GM12878 (cell line): ENCODE measurements at regions not wholly inside any gene's neighbourhood (a gene's known extent, or its start where the extent isn't known, plus 50 kb on each side); places are given as distances from the start of the nearest gene placed in this dataset.

Experiments
- ATAC-seq: fragments of 200-7000 bp; cut with Tn5 transposase; 3 replicates; pipeline ENCODE4 v1.9.1; 2020; ENCODE audit warnings: mild to moderate bottlenecking, moderate library complexity
- BruUV-seq: library from RNA; stranded (reverse); fragments of 400-500 nt; replicated peaks from 2 replicates; lab custom pipeline; 2021; lab: Mats Ljungman, UMichigan
- CTCF ChIA-PET: fragments of 300-600 bp; sonication (Branson Sonifier 250); formaldehyde crosslinking; extraction: SDS; loops from one replicate; lab custom pipeline; 2021; ENCODE audit warnings: inconsistent platforms; lab: Yijun Ruan, JAX
- POLR2A ChIA-PET: fragments of 350-600 bp; formaldehyde crosslinking; extraction: SDS; loops from one replicate; lab custom pipeline; 2021; ENCODE audit warnings: inconsistent platforms; lab: Charles Lee
- RAD21 ChIA-PET: fragments of 300-600 bp; sonication (Branson Sonifier 250); formaldehyde crosslinking; loops from one replicate; lab custom pipeline; 2023; ENCODE audit warnings: antibody characterized with exemption; ENCODE audit not compliant: unreplicated experiment; lab: Charles Lee
- SMC1A ChIA-PET: fragments of 300-600 bp; sonication (Branson Sonifier 250); formaldehyde crosslinking; loops from one replicate; lab custom pipeline; 2023; ENCODE audit not compliant: unreplicated experiment, uncharacterized antibody; lab: Charles Lee
- DNase-seq: peaks from one replicate; pipeline ENCODE4 v3.0.0-alpha.2; 2011; ENCODE audit warnings: low read depth, low spot score
- FAIRE-seq: peaks from 3 replicates; lab custom pipeline; 2011; peaks lifted over from hg19 to GRCh38; lab: Jason Lieb, UNC
- H2AFZ ChIP-seq: 2 replicates; pipeline ENCODE4 v1.6.0; 2011; ENCODE audit warnings: low read depth, low read length, control low read depth; ENCODE audit not compliant: control insufficient read depth
- H3K27ac ChIP-seq: 2 replicates; pipeline ENCODE4 v1.5.1; 2011; ENCODE audit warnings: control low read depth; ENCODE audit not compliant: control insufficient read depth, insufficient read depth
- H3K27me3 ChIP-seq, 2 experiments: replicated peaks in 1 of 2; 2 replicates each; pipeline versions ENCODE4 v1.6.0 to v1.6.1; 2011; ENCODE audit warnings: low read length in 1 of 2; ENCODE audit not compliant: control insufficient read depth in 2 of 2, insufficient read depth in 2 of 2
- H3K36me3 ChIP-seq, 2 experiments: 2 replicates each; pipeline ENCODE4 v1.5.1; 2011; ENCODE audit warnings: low read length in 1 of 2; ENCODE audit not compliant: control insufficient read depth in 2 of 2, insufficient read depth in 2 of 2
- H3K4me1 ChIP-seq: 2 replicates; pipeline ENCODE4 v1.6.1; 2011; ENCODE audit warnings: mild to moderate bottlenecking, low read length, moderate library complexity, mixed read lengths; ENCODE audit not compliant: control insufficient read depth, insufficient read depth
- H3K4me2 ChIP-seq: 2 replicates; pipeline ENCODE4 v1.6.0; 2011; ENCODE audit warnings: control low read depth; ENCODE audit not compliant: control insufficient read depth, insufficient read depth
- H3K4me3 ChIP-seq: fragments of 200-600 bp; sonication (generic); 2 replicates; pipeline ENCODE4 v1.5.1; 2016
- H3K79me2 ChIP-seq: 2 replicates; pipeline ENCODE4 v1.6.0; 2011; ENCODE audit warnings: low read length; ENCODE audit not compliant: control insufficient read depth, insufficient read depth
- H3K9ac ChIP-seq: 2 replicates; pipeline ENCODE4 v1.8.0; 2011; ENCODE audit warnings: low read length, control low read depth, mixed read lengths; ENCODE audit not compliant: control insufficient read depth, insufficient read depth
- H3K9me3 ChIP-seq: replicated peaks from 3 replicates; pipeline ENCODE4 v1.5.1; 2011; ENCODE audit warnings: mild to moderate bottlenecking, low read length; ENCODE audit not compliant: control insufficient read depth, insufficient read depth
- H4K20me1 ChIP-seq: 2 replicates; pipeline ENCODE4 v1.6.0; 2011; ENCODE audit not compliant: control insufficient read depth, insufficient read depth
- BCL11A ChIP-seq: IDR thresholded peaks from 2 replicates; pipeline ENCODE4 v1.6.1; 2011; ENCODE audit warnings: low read depth, low read length
- ETV6 ChIP-seq, 2 experiments: fragments of 450-650 bp in 1 of 2; IDR thresholded peaks in 1 of 2; conservative IDR thresholded peaks in 1 of 2; 2 replicates each; pipeline ENCODE4 v1.6.1; 2014; ENCODE audit warnings: antibody characterized with exemption in 1 of 2, borderline replicate concordance in 1 of 2, low read depth in 1 of 2, mild to moderate bottlenecking in 1 of 2, moderate library complexity in 1 of 2
- MEF2A ChIP-seq: IDR thresholded peaks from 2 replicates; pipeline ENCODE4 v1.6.1; 2011; ENCODE audit warnings: low read depth, mild to moderate bottlenecking, low read length, moderate library complexity; ENCODE audit not compliant: insufficient read depth
- MYC ChIP-seq: IDR thresholded peaks from 2 replicates; pipeline ENCODE4 v1.6.1; 2011; ENCODE audit warnings: mild to moderate bottlenecking, low read length, moderate library complexity, inconsistent platforms; ENCODE audit not compliant: insufficient read depth, insufficient replicate concordance, insufficient read length, severe bottlenecking
- NFIC ChIP-seq: IDR thresholded peaks from 2 replicates; pipeline ENCODE4 v1.6.1; 2012; ENCODE audit warnings: low read depth, mild to moderate bottlenecking, inconsistent platforms, low read length, moderate library complexity
- POLR2AphosphoS2 ChIP-seq: IDR thresholded peaks from 2 replicates; pipeline ENCODE4 v1.6.1; 2011; ENCODE audit warnings: low read depth, mild to moderate bottlenecking, low read length, improper control_type of control experiment, moderate library complexity
- RCOR1 ChIP-seq: conservative IDR thresholded peaks from 2 replicates; pipeline ENCODE4 v1.6.1; 2012; ENCODE audit warnings: low read depth, low read length, improper control_type of control experiment
- SIX5 ChIP-seq: IDR thresholded peaks from 2 replicates; pipeline ENCODE4 v1.6.1; 2011; ENCODE audit warnings: mild to moderate bottlenecking, low read depth, low read length, moderate library complexity; ENCODE audit not compliant: severe bottlenecking
- ZNF622 ChIP-seq: fragments of 450-650 bp; IDR thresholded peaks from 2 replicates; pipeline ENCODE4 v1.6.1; 2017; ENCODE audit warnings: mild to moderate bottlenecking, inconsistent platforms
- WGBS: methylation state at CpG from one replicate; pipeline ENCODE4 v1.1.6; 2016; ENCODE audit warnings: low lambda C conversion rate; ENCODE audit not compliant: insufficient replicate concordance, insufficient coverage; ENCODE audit errors: missing lambda C conversion rate; 5-methylcytosine and 5-hydroxymethylcytosine counted together
- in situ Hi-C: fragments of 300-500 bp; cut with MboI; formaldehyde crosslinking; loops from 9 replicates; pipeline ENCODE4 v1.14.3; 2018; ENCODE audit warnings: mixed read lengths
- intact Hi-C: fragments of 100-400 bp; cut with micrococcal nuclease; formaldehyde crosslinking; loops from one replicate; pipeline ENCODE4 v1.14.2; 2022; ENCODE audit not compliant: unreplicated experiment
- TF ChIP-seq, protein P1 (sequence below): fragments of 450-650 bp; formaldehyde crosslinking; IDR thresholded peaks from 2 replicates; pipeline ENCODE4 v1.5.0; 2022; ENCODE audit warnings: mild to moderate bottlenecking, missing genetic modification characterization
- TF ChIP-seq, protein P2 (sequence below): IDR thresholded peaks from 2 replicates; pipeline ENCODE4 v1.6.1; 2012; ENCODE audit warnings: improper control_type of control experiment, low read depth, low read length; ENCODE audit not compliant: insufficient replicate concordance

GRCh38 chr1:118783095-118783758 lies 204.9 kb downstream of the TBX15 start:
- Histone ChIP-seq H3K4me2 (no peak overlapping the region), H3K9me3 (no peaks in the 10 kb centered on the region), H3K36me3 (no peaks in the 10 kb centered on the region), H3K4me3 (no peak overlapping the region), H2AFZ (no peak overlapping the region), H3K27ac (no peak overlapping the region), H3K4me1 (no peaks in the 10 kb centered on the region), H4K20me1 (no peaks in the 10 kb centered on the region), H3K27me3 (no peaks in the 10 kb centered on the region), H3K9ac (no peak overlapping the region), H3K79me2 (no peaks in the 10 kb centered on the region)
- in situ Hi-C loops (no loop called here), intact Hi-C loops (no loop called here)
- ChIA-PET POLR2A (no interaction called here), SMC1A (interaction anchor here (1.6 kb wide), 1 partner anchor 12 kb away, joined by 3 read pairs; no protein-coding TSS in a partner anchor), RAD21 (no interaction called here), CTCF (interaction anchor here (0.5 kb wide), 1 partner anchor 9 kb away, joined by 4 read pairs; no protein-coding TSS in a partner anchor)
- ATAC-seq: no peak
- DNase-seq: no peak
- BruUV-seq: no TSS peak
- no peak for FAIRE-seq
- WGBS: 3% methylated on average over 2 of the region's 2 CpGs
- TF ChIP-seq RCOR1 (no peak), BCL11A (no peak), NFIC (no peak), MEF2A (no peak), ETV6 (conservative IDR thresholded peaks at IDR 0.05 in 1 of 2, IDR thresholded peaks at IDR 0.05 in 1 of 2; ENCODE audit: borderline replicate concordance in 1 of 2, low read depth in 1 of 2) (no peak), SIX5 (no peak), MYC (no peak), POLR2AphosphoS2 (no peak), ZNF622 (no peak)
- TF ChIP-seq, protein P1, sequence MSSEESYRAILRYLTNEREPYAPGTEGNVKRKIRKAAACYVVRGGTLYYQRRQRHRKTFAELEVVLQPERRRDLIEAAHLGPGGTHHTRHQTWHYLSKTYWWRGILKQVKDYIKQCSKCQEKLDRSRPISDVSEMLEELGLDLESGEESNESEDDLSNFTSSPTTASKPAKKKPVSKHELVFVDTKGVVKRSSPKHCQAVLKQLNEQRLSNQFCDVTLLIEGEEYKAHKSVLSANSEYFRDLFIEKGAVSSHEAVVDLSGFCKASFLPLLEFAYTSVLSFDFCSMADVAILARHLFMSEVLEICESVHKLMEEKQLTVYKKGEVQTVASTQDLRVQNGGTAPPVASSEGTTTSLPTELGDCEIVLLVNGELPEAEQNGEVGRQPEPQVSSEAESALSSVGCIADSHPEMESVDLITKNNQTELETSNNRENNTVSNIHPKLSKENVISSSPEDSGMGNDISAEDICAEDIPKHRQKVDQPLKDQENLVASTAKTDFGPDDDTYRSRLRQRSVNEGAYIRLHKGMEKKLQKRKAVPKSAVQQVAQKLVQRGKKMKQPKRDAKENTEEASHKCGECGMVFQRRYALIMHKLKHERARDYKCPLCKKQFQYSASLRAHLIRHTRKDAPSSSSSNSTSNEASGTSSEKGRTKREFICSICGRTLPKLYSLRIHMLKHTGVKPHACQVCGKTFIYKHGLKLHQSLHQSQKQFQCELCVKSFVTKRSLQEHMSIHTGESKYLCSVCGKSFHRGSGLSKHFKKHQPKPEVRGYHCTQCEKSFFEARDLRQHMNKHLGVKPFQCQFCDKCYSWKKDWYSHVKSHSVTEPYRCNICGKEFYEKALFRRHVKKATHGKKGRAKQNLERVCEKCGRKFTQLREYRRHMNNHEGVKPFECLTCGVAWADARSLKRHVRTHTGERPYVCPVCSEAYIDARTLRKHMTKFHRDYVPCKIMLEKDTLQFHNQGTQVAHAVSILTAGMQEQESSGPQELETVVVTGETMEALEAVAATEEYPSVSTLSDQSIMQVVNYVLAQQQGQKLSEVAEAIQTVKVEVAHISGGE: no peak
- TF ChIP-seq, protein P2, sequence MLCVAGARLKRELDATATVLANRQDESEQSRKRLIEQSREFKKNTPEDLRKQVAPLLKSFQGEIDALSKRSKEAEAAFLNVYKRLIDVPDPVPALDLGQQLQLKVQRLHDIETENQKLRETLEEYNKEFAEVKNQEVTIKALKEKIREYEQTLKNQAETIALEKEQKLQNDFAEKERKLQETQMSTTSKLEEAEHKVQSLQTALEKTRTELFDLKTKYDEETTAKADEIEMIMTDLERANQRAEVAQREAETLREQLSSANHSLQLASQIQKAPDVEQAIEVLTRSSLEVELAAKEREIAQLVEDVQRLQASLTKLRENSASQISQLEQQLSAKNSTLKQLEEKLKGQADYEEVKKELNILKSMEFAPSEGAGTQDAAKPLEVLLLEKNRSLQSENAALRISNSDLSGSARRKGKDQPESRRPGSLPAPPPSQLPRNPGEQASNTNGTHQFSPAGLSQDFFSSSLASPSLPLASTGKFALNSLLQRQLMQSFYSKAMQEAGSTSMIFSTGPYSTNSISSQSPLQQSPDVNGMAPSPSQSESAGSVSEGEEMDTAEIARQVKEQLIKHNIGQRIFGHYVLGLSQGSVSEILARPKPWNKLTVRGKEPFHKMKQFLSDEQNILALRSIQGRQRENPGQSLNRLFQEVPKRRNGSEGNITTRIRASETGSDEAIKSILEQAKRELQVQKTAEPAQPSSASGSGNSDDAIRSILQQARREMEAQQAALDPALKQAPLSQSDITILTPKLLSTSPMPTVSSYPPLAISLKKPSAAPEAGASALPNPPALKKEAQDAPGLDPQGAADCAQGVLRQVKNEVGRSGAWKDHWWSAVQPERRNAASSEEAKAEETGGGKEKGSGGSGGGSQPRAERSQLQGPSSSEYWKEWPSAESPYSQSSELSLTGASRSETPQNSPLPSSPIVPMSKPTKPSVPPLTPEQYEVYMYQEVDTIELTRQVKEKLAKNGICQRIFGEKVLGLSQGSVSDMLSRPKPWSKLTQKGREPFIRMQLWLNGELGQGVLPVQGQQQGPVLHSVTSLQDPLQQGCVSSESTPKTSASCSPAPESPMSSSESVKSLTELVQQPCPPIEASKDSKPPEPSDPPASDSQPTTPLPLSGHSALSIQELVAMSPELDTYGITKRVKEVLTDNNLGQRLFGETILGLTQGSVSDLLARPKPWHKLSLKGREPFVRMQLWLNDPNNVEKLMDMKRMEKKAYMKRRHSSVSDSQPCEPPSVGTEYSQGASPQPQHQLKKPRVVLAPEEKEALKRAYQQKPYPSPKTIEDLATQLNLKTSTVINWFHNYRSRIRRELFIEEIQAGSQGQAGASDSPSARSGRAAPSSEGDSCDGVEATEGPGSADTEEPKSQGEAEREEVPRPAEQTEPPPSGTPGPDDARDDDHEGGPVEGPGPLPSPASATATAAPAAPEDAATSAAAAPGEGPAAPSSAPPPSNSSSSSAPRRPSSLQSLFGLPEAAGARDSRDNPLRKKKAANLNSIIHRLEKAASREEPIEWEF: no peak
